Tibial nerve (tissue), 4 donors: ENCODE measurements at regions not wholly inside any gene's neighbourhood (a gene's known extent, or its start where the extent isn't known, plus 50 kb on each side); places are given as distances from the start of the nearest gene placed in this dataset.

Experiments
- DNase-seq, 2 donors: peaks; one replicate each; pipeline ENCODE4 v3.0.0-alpha.2; 2019; ENCODE audit warnings: low spot score in 2 of 2
- H3K27ac ChIP-seq, 4 donors: fragments of 200-600 bp; sonication (generic) in 3 of 4; one replicate each; pipeline ENCODE4 v1.5.1; 2017 to 2019; ENCODE audit warnings: mild to moderate bottlenecking in 1 of 4
- H3K27me3 ChIP-seq, 2 donors: fragments of 200-600 bp; sonication (generic) in 1 of 2; one replicate each; pipeline versions ENCODE4 v1.5.1 to v1.6.0; 2017 to 2019
- H3K36me3 ChIP-seq, 3 donors: fragments of 200-600 bp; sonication (generic); one replicate each; pipeline ENCODE4 v1.5.1; 2018 to 2019
- H3K4me1 ChIP-seq, 4 donors: fragments of 200-600 bp; sonication (generic) in 3 of 4; one replicate each; pipeline ENCODE4 v1.5.1; 2017 to 2019
- H3K4me3 ChIP-seq, 4 donors: fragments of 200-600 bp; sonication (generic) in 3 of 4; one replicate each; pipeline ENCODE4 v1.5.1; 2017 to 2019; ENCODE audit warnings: mild to moderate bottlenecking in 1 of 4, moderate library complexity in 1 of 4
- H3K9me3 ChIP-seq, 4 donors: fragments of 200-600 bp; sonication (generic) in 3 of 4; one replicate each; pipeline ENCODE4 v1.5.1; 2017 to 2019
- CTCF ChIP-seq, 5 experiments: fragments of 200-600 bp in 3 of 5; fragments of 450-650 bp in 2 of 5; sonication (generic) in 3 of 5; IDR thresholded peaks; one replicate each; pipeline ENCODE4 v1.5.1; 2016 to 2019; ENCODE audit warnings: antibody characterized with exemption in 5 of 5, mild to moderate bottlenecking in 3 of 5, moderate library complexity in 2 of 5
- EP300 ChIP-seq, 2 donors: sonication (generic); formaldehyde crosslinking; IDR thresholded peaks; one replicate each; pipeline ENCODE4 v1.6.1; 2017; ENCODE audit warnings: antibody characterized with exemption in 2 of 2, mild to moderate bottlenecking in 1 of 2
- POLR2A ChIP-seq, 2 donors: fragments of 450-650 bp; IDR thresholded peaks; one replicate each; pipeline ENCODE4 v1.6.1; 2017; ENCODE audit warnings: antibody characterized with exemption in 2 of 2, mild to moderate bottlenecking in 2 of 2, moderate library complexity in 2 of 2
- WGBS, 2 donors: methylation state at CpG; one replicate each; pipeline ENCODE4 v1.1.5; 2018; 5-methylcytosine and 5-hydroxymethylcytosine counted together

- TF ChIP-seq POLR2A (IDR thresholded peaks at IDR 0.05) (no peak), CTCF (IDR thresholded peaks at IDR 0.05) (no peak), EP300 (IDR thresholded peaks at IDR 0.05) (no peak)
- WGBS, 2 donors: 76 to 79% methylated on average over 5 of the region's 5 CpGs
- no peaks in the 10 kb centered on the region for H3K4me1 ChIP-seq
Observed at GRCh38 chr1:90126834-90127233, 131.9 kb downstream of the ZNF326 start.

GRCh38 chr1:90122654-90123340, 127.9 kb downstream of the ZNF326 start:
- Histone ChIP-seq H3K27me3 (no peaks in the 10 kb centered on the region), H3K9me3 (peaks cover 0 to 7% (median 3%) of the 10 kb centered on the region in 4 donors), H3K4me3 (no peak overlapping the region), H3K4me1 (no peaks in the 10 kb centered on the region), H3K27ac (no peak overlapping the region), H3K36me3 (no peaks in the 10 kb centered on the region)
- no peak for DNase-seq
- 53 to 70% methylated on average over 4 of the region's 4 CpGs for WGBS, 2 donors
- TF ChIP-seq EP300 (IDR thresholded peaks at IDR 0.05): no peak
- no peak for TF ChIP-seq POLR2A (IDR thresholded peaks at IDR 0.05)
- no peak for TF ChIP-seq CTCF (IDR thresholded peaks at IDR 0.05)

More at GRCh38 chr1:90126834-90127233, 131.9 kb downstream of the ZNF326 start:
- Histone ChIP-seq H3K27ac (no peak overlapping the region), H3K27me3 (no peaks in the 10 kb centered on the region), H3K9me3 (no peaks in the 10 kb centered on the region), H3K36me3 (no peaks in the 10 kb centered on the region), H3K4me3 (no peak overlapping the region)
- no peak for DNase-seq

- peak in 1 of 2 donors; percentile 22 for DNase-seq
- no peak overlapping the region for H3K4me3 ChIP-seq
- H3K4me1 ChIP-seq: no peaks in the 10 kb centered on the region
- 24 to 25% methylated on average over 3 of the region's 3 CpGs for WGBS, 2 donors
- peaks cover 0 to 4% of the 10 kb centered on the region in 2 donors for H3K27me3 ChIP-seq
- H3K9me3 ChIP-seq: peaks cover 0 to 2% (median 0%) of the 10 kb centered on the region in 4 donors
- TF ChIP-seq EP300 (IDR thresholded peaks at IDR 0.05) (no peak), CTCF (IDR thresholded peaks at IDR 0.05) (peak; percentile 44 to 61 (median 47))
- no peaks in the 10 kb centered on the region for H3K36me3 ChIP-seq
- H3K27ac ChIP-seq: no peak overlapping the region
Observed at GRCh38 chr1:90114521-90115141, 119.7 kb downstream of the ZNF326 start.

- H3K4me1 ChIP-seq: no peaks in the 10 kb centered on the region
- TF ChIP-seq POLR2A (IDR thresholded peaks at IDR 0.05) (no peak), EP300 (IDR thresholded peaks at IDR 0.05) (no peak), CTCF (IDR thresholded peaks at IDR 0.05) (no peak)
- 63 to 66% methylated on average over 2 of the region's 2 CpGs for WGBS, 2 donors
- no peaks in the 10 kb centered on the region for H3K36me3 ChIP-seq
- H3K9me3 ChIP-seq: no peaks in the 10 kb centered on the region
- no peak overlapping the region for H3K27ac ChIP-seq
- H3K4me3 ChIP-seq: no peak overlapping the region
- no peak for DNase-seq
- H3K27me3 ChIP-seq: no peaks in the 10 kb centered on the region
Observed at GRCh38 chr1:90107990-90108389, 113.1 kb downstream of the ZNF326 start.

GRCh38 chr1:90106311-90106710, 111.4 kb downstream of the ZNF326 start:
- no peaks in the 10 kb centered on the region for H3K36me3 ChIP-seq
- TF ChIP-seq EP300 (IDR thresholded peaks at IDR 0.05): no peak
- no peak for TF ChIP-seq POLR2A (IDR thresholded peaks at IDR 0.05)
- TF ChIP-seq CTCF (IDR thresholded peaks at IDR 0.05): no peak
- WGBS, 2 donors: 70 to 71% methylated on average over 4 of the region's 4 CpGs
- no peak overlapping the region for H3K27ac ChIP-seq
- H3K9me3 ChIP-seq: no peaks in the 10 kb centered on the region
- no peaks in the 10 kb centered on the region for H3K4me1 ChIP-seq
- no peak overlapping the region for H3K4me3 ChIP-seq
- no peaks in the 10 kb centered on the region for H3K27me3 ChIP-seq
- DNase-seq: no peak
